Stimulated activated CD4-positive, alpha-beta T cell treated with anti-CD3 and anti-CD28 coated beads, Interleukin-12 subunit alpha, Interleukin-12 subunit beta, amount 100 ng/mL, for 24 hours (primary cell): ENCODE measurements at regions not wholly inside any gene's neighbourhood (a gene's known extent, or its start where the extent isn't known, plus 50 kb on each side); places are given as distances from the start of the nearest gene placed in this dataset.
"Not testable (repeated sequence)": the region's sequence is repeated elsewhere in the genome, so short reads cannot be mapped to it uniquely, and the experiment has no call there.

Experiments used
- DNase-seq, 2 experiments: peaks; one replicate each; pipeline ENCODE4 v3.0.0-alpha.2; 2020; ENCODE audit warnings: low read depth in 2 of 2

DNA sequence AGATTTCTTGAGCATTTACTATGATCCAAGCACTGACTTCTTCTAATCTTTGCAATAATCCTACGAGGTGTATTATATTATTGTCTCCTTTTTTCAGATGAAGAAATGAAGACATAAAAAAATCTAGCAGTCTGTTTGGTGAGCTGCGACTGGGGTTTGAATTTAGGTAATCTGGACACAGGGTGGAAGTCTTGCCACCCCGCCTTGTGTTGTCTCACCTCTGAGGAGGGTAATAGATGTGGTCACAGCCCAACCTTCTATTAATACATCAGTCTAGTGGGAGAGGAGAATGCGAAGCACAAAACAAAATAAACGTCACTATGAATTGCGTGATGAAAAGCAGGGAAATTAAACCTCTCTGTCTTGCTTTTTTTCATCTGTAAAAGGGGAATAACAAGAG is 993.9 kb downstream of the VRK1 start:
- no peak for DNase-seq

DNA sequence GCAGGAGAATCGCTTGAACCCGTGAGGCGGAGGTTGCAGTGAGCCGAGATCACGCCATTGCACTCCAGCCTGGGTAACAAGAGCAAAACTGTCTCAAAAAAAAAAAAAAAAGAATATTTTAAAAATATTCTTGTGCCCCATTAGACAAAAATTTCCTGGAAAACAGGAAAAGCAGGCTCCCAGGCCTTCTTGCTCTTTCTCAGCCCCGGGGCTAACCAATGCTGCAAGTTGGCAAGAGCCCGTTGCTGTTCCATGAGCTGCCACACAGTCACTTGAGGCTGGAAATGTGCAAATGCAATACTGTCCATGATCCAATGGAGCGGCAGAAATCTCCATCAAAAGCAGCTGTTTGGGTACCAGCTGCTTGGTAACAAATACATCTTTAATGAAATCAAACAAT is 994.7 kb downstream of the VRK1 start:
- DNase-seq = no peak

DNA sequence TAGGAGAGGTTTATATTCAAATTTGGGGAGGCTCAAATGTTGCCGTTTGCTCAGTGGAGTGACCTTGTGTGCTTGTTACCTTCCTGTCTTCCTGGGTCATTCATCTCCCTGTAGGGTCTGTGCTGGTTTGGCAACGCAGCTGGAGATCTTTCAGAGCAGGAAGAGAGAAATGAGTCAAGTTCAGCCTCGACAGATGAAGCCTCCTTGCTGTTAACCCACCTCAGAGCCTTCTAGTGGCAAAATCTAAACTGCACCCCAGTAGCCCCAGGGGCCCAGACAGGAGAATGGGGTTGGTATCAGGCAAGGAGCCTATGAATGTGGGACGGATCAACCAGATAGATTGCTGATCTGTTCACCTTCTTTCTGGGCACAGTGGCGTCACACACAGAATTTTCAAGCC is 999.3 kb downstream of the VRK1 start:
- DNase-seq = no peak

DNA sequence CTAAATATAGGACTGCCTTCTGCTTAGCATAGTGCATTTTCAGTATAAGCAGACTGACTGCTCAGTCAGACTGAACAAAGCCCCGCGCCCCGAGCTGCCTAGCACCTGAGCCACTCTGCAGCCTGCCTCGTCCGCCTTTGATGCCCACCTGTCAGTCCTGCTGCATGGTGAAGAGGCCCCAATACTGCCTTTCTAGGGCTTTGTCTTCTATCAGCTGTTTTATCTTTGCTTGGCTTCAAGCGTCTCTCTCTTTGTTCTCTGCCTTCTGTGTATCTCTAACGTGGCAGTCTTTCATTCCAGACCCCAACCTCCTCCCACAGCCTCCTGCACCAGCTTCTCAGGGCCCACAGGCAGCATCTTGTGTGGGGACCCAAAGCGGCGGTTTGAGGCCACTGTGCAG is 1001.0 kb downstream of the VRK1 start:
- DNase-seq = no peak

DNA sequence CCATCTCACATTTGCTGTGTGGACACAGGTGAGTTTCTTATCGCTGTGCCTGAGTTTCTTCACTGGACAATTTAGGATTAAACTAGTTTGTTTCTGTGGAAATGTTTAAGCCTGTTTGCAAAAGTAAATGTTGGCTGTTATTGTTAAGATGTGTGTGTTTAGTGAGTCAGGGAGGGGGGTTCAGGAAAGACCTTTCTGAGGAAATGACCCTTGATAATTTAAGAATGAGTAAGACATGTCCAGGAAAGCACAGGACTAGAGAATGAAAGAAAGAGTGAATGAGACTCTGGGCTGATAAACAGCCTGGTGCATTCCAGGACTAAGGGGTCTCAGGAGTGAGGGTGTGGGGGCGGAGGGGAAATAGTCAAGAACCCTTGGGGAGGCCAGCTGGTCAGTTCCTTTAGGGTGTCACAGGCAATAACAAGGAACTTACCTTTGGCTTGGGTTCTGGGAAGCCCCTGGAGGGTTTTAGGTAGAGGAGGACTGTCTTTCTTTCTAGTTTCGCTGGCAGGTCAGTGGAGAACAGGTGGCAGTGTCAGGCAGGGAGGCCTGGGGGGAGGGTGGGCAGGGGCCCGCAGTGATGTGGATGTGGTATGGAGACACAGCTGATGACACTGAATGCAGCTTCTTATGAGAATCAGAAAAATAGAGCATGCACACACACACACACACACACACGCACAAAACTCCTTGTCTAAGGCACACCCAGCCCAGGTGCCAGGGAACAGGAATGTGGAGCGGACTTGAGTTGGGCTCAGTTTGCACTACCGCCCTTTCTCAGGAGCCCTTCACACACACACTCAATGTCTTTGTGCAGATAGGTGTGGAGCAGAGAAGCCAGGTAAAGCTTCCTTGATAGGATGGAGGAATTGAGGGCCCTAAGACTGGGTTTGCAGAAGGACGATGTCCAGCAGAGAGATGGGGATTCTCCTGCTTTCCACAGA is 1005.5 kb downstream of the VRK1 start:
- DNase-seq = no peak

DNA sequence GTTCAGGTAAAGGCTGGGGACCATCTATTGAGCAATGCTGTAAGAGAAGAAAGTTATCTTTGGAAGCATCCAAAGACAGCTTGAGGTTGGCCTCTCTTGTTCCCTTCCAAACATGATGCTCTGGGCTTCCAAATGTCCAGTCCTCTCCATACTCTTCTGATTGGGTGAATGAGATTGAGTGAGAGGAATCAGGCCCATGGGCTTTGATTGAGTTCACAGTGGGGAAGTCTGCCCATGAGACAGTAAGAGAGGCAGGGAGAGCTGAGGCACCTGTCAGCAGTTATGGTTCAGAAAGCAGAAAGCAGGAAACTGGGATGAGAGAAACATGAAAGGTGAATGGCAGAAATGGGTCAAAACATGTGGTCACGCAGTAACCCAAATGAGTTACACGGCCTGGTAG is 1006.9 kb downstream of the VRK1 start:
- DNase-seq = no peak

DNA sequence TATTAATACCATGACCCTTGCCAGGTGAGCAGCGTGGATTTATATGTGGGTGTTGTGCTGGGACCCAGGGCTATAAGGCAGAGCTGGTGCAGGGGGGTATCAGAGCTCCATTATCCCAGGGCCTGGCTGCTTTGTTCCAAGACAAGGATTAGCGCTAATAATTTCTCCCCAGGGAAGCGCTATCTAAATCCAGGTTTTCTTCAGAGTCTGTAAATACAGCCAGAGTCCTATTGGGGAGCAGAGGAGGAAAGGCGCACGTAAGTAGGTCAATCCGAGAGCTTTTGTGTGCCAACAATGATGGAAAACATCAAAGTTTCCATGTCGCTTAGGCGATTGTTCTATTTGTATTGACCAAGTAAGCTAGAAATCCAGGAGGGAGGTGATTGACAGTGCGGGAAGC is 1009.7 kb downstream of the VRK1 start:
- DNase-seq = no peak

DNA sequence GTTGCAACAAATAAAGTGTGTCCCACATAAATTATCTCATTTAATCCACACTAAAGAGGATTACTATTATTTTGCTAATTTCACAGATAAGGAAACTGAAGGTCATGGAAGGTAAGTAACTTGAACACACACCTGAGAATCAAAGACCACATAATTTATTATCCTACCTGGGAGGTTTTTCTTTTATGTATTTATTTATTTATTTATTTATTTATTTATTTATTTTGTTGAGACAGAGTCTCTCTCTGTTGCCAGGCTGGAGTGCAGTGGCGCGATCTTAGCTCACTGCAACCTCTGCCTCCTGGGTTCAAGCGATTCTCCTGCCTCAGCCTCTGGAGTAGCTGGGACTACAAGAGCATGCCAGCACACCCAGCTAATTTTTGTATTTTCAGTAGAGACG is 1011.4 kb downstream of the VRK1 start:
- not testable (repeated sequence) for DNase-seq

DNA sequence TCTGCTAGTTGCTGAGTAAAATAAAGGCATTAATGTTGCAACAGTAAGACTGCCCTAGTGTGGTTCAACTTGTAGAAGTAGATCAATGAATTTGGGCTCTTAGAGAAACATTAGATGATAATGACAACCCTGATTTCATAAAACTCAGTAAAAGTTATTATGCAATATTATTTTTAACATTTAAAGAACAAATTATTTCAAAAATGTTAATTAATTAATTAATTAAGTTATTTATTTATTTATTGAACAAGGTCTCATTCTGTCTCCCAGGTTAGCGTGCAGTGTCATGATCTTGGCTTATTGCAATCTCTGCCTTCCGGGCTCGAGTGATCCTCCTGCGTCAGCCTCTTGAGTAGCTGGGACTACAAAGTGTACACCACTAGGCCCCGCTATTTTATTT is 1016.4 kb downstream of the VRK1 start:
- DNase-seq = no peak

DNA sequence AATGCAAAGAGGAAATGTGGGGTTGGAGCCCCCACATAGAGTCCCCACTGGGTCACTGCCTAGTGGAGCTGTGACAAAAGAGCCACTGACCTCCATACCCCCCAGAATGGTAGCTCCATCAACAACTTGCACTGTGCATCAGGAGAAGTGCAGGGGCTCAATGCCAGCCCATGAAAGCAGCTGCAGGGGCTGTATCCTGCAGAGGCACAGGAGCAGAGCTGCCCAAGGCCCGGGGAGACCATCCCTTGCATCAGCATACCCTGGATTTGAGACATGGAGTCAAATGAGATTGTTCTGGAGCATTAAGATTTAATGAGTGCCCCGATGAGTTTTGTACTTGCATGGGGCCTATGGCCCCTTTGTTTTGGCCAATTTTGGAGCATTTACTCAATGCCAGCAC is 1023.6 kb downstream of the VRK1 start:
- no peak for DNase-seq

DNA sequence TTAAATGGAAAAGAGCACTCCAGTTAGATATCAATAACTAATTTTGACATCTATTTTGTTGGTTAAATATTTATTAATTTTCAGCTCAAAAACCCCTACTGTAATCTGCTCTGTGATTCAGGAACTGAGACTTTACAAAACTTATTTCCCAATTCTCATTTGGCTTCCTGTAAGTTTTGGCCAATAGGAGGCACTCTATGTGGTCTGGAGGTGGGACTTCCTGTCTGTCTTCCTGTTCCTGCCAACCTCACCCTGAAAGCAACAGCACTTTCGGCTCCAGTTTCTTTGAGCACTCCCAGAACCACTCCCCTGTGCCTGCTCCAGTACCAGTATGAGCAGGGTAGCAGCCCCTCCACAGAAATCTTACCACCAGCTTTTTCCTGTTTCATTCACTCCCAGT is 1027.0 kb downstream of the VRK1 start:
- DNase-seq = no peak

DNA sequence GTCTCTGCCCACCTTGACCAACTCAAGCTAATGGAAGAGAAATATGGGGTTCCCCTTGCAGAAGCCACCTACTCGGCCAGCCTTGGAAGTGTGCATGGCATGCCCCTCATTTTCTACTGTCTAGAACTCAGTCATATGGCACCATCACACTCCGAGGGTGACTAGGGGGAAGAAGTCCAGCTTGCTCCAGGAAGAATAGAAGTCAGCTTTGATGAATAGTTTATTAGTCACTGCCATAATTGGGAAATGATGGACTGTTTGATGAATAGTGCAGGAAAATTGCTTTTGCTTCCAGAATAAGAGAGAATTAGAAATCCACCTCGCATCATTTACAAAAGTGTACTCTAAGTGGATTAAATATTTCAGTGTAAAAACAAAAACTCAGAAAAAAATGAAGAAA is 1030.6 kb downstream of the VRK1 start:
- no peak for DNase-seq

DNA sequence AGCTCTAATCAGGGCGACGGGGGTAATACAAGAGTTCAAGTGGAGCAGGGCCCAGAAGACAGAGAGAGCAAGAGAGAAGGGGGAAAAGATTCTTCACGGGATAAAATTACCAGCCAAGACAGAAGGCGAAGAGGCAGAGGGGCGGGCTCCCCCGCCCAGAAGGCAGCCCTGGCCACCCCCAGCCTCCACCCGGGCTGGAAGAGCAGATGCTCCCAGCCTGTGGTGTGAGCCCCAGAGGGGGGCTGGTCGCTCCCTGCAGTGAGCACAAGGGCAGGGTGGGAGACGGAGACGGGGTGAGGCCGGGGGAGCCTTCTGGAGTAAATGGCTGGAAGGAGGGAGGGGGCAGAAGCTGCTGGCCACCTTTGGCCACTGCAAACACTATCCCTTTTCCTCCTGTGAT is 1035.6 kb downstream of the VRK1 start:
- no peak for DNase-seq

DNA sequence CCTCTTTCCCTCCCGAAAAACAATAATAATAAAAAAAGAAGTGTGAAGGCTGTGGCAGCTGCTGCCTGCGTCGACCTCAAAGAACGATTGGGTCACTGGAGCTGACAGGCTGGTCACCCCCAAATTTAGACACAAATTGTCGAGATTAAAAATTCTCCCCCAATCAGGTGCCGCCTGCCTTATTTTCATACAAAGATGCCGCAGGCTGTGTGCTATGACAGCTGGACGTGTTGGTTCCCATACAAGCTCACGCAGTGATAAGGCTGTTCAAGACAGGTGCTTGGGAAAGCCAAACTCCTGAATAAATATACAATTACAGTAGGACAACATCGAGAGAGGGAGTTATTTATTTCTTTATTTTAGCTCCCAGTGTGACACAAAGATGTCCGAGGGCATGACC is 1041.8 kb downstream of the VRK1 start:
- no peak for DNase-seq

DNA sequence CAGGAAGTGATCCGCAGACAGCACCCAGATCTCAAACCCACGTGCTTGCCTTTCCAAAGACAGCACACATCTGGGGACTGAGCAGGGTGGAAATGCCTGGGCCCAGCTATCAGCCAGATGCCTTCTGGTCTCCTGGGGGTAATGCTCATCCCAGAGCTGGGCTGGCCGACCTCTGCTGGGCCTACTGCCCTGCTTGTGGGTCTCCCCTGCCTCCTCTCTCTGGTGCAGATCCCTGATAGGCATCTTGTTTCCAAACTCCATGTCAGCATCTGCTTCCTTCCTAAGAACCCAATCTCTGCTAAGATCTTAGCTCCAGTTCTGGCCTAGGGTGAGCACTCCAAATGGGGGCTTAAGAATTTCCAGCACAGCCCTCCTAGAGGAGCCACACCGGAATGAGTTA is 1043.0 kb downstream of the VRK1 start:
- no peak for DNase-seq

DNA sequence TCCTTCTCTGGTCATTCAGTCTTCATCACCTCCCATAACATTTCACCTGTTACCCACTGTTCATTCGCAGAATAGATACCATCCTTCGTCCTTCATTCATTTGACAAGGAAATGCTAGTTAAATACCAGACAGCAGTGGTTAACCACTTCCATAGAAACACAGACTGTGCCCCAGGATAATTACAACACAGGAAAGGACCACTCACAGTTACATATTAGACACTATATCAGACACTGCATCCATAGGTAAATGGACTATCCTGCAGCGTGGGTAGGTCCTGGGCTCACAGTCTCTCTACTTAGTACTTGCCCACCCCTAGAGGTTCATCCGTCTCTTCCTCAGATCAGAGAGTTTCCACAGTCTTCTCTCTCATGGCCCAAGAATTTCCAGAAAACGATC is 1044.6 kb downstream of the VRK1 start:
- no peak for DNase-seq

DNA sequence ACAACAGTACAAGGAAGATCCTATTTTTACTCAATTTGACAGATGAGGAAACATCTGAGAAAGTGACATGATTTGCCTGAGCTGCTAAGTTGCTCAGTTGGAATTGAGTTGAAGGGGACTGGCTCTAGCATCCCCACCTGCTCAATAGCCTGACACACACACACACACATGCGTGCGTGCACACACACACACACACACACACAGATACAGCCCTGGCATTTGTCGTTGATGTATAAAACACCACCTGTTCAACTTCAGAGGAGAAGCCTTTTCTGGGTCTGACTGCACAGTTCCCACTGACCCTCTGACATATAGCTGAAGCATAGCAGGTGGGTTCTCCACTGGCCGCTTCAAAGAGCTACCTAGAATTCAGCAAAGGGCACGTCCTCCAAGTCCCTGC is 1045.9 kb downstream of the VRK1 start:
- DNase-seq = no peak

DNA sequence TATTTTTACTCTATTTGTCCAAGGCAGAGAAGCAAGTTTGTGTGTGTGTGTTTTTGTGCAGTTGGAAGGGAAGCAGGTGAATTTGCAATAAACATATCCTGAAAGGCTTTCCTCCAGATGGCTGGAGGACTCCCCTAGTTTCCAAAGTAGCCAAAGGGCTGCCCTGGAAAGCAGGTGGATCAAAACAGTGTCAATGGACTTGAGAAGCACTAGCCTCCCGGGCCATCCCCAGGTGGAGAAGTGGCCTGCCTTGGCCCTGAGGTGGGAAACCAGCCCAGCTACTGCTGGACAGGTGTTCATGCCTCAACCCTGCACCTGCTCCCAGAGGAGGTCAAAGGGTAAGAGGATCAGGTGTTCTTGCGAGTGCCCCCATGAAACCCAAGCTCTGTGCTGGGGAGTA is 1046.9 kb downstream of the VRK1 start:
- DNase-seq = no peak

DNA sequence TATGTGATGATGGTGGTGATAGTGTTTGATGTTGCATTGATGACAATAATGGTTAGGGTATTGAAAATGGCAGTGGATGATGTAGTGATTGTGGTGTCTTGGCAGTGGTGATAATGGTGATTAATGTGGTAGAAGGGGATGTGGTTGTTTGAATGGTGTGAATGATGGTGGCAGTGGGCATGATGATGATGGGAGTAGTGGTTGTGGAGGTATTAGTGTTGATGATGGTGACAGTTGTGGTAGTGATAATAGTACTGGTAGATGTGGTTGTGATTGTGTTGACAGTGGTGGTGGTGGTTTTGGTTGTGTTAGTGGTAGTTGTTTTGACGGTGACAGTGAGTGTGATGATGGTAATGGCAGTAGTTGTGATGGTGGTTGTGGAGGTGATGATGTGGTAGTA is 1049.0 kb downstream of the VRK1 start:
- DNase-seq = no peak

DNA sequence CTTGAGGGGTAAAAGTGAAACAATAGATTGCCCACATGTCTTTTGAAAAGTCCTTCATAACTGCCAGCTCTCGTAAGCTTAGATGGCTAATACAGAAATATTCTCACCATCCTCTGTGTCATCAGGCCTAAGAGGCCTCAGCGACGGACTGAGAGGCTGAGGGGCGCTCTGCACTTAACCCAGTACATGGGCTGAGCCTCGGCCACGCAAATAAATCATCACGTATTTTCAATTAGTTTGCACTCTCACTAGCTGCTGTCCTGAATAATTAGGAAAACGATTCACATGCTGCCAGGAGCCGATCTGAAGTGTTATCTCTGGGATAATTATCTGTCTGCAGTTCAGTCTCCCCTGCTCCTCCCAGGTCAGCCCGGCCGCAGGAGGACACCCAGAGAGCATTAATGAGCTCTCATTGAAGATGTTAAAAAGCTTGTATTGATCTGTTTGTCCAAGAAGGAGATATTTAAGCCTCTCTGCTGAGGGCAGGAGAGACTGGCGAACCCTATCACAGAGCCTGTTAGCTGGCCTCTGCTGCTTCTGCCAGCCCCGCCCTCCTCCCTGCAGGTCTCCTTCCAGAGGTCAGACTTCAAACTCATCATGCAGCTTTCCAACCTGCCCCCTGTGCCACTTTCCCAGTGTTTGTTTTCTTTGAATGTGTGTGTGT is 1051.3 kb downstream of the VRK1 start:
- no peak for DNase-seq

DNA sequence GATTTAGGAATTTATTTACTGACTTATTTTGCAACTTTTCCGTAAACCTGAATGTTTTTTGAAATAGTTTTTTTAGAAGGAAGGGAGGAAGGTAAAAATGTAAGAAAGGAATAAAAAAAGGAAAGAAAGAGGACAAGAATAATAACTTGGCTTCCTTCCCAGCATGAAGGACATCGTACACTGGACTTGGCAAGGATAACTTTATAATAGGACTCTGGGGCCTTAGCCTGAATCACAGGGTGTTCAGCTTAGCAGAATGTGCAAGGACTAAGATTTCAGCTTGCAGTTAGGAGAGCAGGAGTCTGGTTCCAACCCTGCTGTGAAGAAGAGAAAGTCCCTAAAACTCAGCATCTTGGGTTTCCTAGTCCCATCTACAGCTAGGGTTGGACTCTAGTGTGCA is 1053.3 kb downstream of the VRK1 start:
- no peak for DNase-seq

DNA sequence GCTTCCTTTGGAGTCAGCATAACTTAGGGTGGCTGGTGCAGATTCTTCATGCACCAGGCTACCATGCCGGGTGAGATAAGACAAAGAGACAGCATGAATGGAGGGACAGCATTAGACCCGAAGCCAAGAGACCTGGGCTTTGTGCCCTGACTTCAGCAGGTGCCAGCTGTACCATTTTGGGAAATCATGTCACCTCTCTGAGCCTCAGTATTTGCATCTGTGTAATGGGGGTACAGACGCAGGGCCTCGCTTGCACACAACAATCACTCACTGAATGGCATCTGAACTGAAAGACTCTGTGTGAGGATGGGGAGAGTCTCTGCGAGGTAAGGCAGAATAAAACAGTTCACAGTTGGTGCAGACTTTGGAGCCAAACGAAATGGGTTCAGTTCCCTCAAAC is 1053.7 kb downstream of the VRK1 start:
- no peak for DNase-seq

DNA sequence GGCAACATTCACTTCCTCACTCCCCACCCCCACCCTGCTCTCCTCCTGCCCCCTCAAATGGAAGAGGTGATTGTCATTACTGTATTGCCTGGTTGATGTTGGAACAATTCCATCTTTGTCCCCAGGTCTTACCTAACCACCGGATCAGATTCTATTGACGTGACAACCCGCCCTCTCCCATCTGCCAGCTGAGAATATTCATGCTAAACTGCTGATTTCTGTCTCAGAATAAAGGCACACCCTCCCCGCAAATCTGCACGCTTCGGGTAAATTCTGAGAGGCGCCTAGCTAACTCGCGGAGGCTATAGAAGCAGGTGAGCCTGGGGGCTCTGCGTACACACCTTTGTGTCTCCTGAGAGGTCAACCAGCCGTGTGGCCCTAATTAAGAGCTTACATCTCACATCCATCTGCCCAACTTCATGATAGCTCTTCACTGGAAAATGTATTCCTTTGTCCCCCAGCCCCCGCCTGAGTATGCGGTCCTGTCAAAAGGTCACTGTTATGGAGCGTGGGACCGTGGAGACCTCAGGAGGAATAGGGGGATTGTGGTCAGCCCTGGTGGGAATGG is 1054.3 kb downstream of the VRK1 start:
- no peak for DNase-seq
